Calu3 (cell line): ENCODE measurements at regions not wholly inside any gene's neighbourhood (a gene's known extent, or its start where the extent isn't known, plus 50 kb on each side); places are given as distances from the start of the nearest gene placed in this dataset.
"Not testable (repeated sequence)": the region's sequence is repeated elsewhere in the genome, so short reads cannot be mapped to it uniquely, and the experiment has no call there.

Experiments used
- BruUV-seq: library from RNA; stranded (reverse); fragments of 400-500 nt; replicated peaks from 2 replicates; lab custom pipeline; 2021; lab: Mats Ljungman, UMichigan
- CTCF ChIA-PET: fragments of 300-600 bp; sonication (Branson Sonifier 250); formaldehyde crosslinking; loops from one replicate; lab custom pipeline; 2022; ENCODE audit warnings: antibody characterized with exemption; lab: Charles Lee
- DNase-seq: peaks from one replicate; pipeline ENCODE4 v3.0.0; 2022
- H3K27ac Mint-ChIP-seq: one replicate; pipeline ENCODE4 v1.8.0; 2022; ENCODE audit warnings: mixed read lengths; ENCODE audit not compliant: unreplicated experiment
- H3K27me3 Mint-ChIP-seq: one replicate; pipeline ENCODE4 v1.8.0; 2022; ENCODE audit warnings: mixed read lengths; ENCODE audit not compliant: unreplicated experiment
- H3K36me3 Mint-ChIP-seq: one replicate; pipeline ENCODE4 v1.8.0; 2022; ENCODE audit warnings: mild to moderate bottlenecking, moderate library complexity, mixed read lengths; ENCODE audit not compliant: insufficient read depth, unreplicated experiment
- H3K4me1 Mint-ChIP-seq: one replicate; pipeline ENCODE4 v1.8.0; 2022; ENCODE audit warnings: mild to moderate bottlenecking, low read depth, mixed read lengths; ENCODE audit not compliant: unreplicated experiment
- H3K4me3 Mint-ChIP-seq: one replicate; pipeline ENCODE4 v1.8.0; 2022; ENCODE audit warnings: mild to moderate bottlenecking, low read depth, moderate library complexity, mixed read lengths; ENCODE audit not compliant: unreplicated experiment
- H3K9me3 Mint-ChIP-seq: one replicate; pipeline ENCODE4 v1.8.0; 2022; ENCODE audit warnings: low read depth, mixed read lengths; ENCODE audit not compliant: unreplicated experiment
- intact Hi-C: fragments of 100-400 bp; cut with micrococcal nuclease; formaldehyde crosslinking; loops from one replicate; pipeline ENCODE4 v1.10.0; 2022; ENCODE audit not compliant: unreplicated experiment
- TF ChIP-seq, protein P1 (sequence below): fragments of 200-600 bp; IDR thresholded peaks from one replicate; pipeline ENCODE4 v1.8.0; 2022; ENCODE audit warnings: antibody characterized with exemption; ENCODE audit not compliant: unreplicated experiment

DNA sequence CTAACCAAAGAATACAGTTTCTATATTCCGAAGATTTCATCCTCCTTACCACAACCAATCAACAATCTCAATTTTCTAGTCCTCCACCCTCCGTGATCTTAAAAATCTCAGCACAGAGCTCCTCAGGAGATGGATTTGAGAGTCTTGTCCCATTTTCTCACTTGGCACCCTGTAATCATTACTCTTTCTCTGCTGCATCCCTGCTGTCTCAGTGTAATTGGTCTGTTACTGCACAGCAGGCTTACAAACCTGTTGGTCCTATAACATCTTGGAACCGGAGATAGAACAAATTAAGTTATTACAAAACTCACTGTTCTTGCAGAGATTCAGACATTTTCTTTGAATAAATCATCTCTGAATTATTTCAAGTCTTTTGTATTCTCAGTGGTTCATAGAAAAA is 1227.2 kb downstream of the JRKL start:
- no peak overlapping the region for H3K27ac Mint-ChIP-seq
- peaks cover 8% of the 10 kb centered on the region for H3K9me3 Mint-ChIP-seq
- no peaks in the 10 kb centered on the region for H3K4me1 Mint-ChIP-seq
- H3K4me3 Mint-ChIP-seq, result no peak overlapping the region
- intact Hi-C loops, result no loop called here
- no TSS peak for BruUV-seq
- no peak for DNase-seq
- H3K36me3 Mint-ChIP-seq, result no peaks in the 10 kb centered on the region
- TF ChIP-seq, protein P1, sequence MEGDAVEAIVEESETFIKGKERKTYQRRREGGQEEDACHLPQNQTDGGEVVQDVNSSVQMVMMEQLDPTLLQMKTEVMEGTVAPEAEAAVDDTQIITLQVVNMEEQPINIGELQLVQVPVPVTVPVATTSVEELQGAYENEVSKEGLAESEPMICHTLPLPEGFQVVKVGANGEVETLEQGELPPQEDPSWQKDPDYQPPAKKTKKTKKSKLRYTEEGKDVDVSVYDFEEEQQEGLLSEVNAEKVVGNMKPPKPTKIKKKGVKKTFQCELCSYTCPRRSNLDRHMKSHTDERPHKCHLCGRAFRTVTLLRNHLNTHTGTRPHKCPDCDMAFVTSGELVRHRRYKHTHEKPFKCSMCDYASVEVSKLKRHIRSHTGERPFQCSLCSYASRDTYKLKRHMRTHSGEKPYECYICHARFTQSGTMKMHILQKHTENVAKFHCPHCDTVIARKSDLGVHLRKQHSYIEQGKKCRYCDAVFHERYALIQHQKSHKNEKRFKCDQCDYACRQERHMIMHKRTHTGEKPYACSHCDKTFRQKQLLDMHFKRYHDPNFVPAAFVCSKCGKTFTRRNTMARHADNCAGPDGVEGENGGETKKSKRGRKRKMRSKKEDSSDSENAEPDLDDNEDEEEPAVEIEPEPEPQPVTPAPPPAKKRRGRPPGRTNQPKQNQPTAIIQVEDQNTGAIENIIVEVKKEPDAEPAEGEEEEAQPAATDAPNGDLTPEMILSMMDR, result no peak
- CTCF ChIA-PET, result no interaction called here
- H3K27me3 Mint-ChIP-seq, result no peaks in the 10 kb centered on the region

DNA sequence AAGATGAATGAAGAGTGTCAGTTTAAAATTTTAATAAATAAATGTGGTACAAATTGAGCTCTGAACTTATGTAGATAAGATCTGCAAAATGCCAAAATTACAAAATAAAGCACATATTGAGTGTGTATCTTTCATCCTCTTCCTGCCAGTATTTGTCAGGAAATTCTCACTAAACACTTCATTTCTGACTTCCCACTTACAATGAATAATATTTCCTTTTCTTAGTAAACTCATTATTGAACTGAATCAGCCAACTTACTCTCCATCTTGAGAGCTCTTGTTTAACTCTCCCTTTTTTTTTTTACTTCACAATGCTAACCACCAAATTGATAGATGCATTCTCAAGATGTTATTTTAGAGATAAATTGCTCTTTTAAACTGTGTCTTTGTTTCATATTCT is 1230.2 kb downstream of the JRKL start:
- no peak overlapping the region for H3K4me3 Mint-ChIP-seq
- H3K36me3 Mint-ChIP-seq, result no peaks in the 10 kb centered on the region
- BruUV-seq, result no TSS peak
- H3K4me1 Mint-ChIP-seq, result no peaks in the 10 kb centered on the region
- CTCF ChIA-PET, result no interaction called here
- DNase-seq, result no peak
- intact Hi-C loops, result no loop called here
- H3K9me3 Mint-ChIP-seq, result peaks cover 8% of the 10 kb centered on the region
- no peaks in the 10 kb centered on the region for H3K27me3 Mint-ChIP-seq
- H3K27ac Mint-ChIP-seq, result no peak overlapping the region
- TF ChIP-seq, protein P1, result no peak

DNA sequence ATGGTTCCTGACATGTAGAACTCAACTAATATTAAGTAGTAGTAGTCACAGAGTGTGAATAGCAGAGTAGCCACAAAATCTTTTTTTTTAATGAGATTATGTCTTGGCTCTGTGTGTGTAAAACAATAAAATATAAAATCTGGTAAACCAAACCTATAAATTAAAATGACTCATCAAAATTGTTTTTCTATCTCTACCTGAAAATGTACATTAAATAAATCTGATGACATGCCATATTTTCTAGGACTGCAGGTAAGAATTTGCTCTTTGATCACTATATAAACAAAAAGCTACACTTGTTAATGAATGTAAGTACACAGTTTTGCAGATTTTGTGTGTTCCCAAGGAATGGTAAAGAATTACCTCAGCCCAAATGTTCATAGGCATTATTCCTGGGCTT is 1231.5 kb downstream of the JRKL start:
- no peaks in the 10 kb centered on the region for H3K4me1 Mint-ChIP-seq
- no TSS peak for BruUV-seq
- intact Hi-C loops, result no loop called here
- no peak overlapping the region for H3K27ac Mint-ChIP-seq
- no peak for DNase-seq
- no peak overlapping the region for H3K4me3 Mint-ChIP-seq
- TF ChIP-seq, protein P1, result no peak
- CTCF ChIA-PET, result no interaction called here
- no peaks in the 10 kb centered on the region for H3K27me3 Mint-ChIP-seq
- no peaks in the 10 kb centered on the region for H3K36me3 Mint-ChIP-seq
- peaks cover 3% of the 10 kb centered on the region for H3K9me3 Mint-ChIP-seq

DNA sequence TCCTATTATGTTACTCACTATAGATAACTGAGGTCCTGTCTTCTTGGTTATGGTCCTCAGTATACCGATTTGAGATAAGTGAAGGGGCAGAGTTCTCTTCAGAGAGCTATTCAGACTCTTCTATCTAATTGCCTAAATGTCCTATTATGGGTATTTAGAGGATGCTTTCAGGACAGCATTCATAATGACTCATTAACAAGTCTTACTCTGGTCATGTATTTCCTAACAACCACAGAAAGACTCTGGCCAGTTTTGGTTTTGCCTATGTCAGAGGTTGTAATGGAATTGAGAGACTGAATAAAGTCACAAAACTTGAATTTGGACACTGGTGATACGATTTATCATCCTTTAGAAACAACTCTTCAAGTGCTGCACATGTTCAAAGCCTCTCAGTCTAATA is 1233.0 kb downstream of the JRKL start:
- intact Hi-C loops, result no loop called here
- Mint-ChIP-seq H3K4me1 (no peaks in the 10 kb centered on the region), H3K36me3 (no peaks in the 10 kb centered on the region), H3K27ac (no peak overlapping the region), H3K9me3 (no peaks in the 10 kb centered on the region), H3K27me3 (no peaks in the 10 kb centered on the region), H3K4me3 (no peak overlapping the region)
- TF ChIP-seq, protein P1, result no peak
- no TSS peak for BruUV-seq
- DNase-seq, result no peak
- CTCF ChIA-PET, result no interaction called here

DNA sequence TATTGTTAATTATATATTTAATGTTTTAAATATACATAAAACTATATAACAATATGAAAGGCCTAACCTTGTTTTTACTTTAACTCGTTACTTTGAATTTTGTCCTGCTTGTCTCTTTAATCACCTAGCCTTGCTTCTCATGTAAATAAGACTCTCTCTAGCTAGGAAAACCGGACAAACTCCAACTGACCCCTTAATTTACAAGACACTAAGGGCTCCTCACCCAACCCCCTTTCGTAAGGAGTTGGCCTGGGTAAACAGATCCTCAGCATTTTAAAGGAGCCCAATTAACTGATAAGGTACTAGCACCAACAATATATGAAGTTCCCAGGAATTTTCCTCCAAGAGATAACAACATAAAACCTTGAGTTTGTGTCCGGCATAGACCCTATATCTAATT is 1246.9 kb downstream of the JRKL start:
- CTCF ChIA-PET, H3K4me1 Mint-ChIP-seq, BruUV-seq, H3K36me3 Mint-ChIP-seq, DNase-seq, H3K4me3 Mint-ChIP-seq, H3K9me3 Mint-ChIP-seq, H3K27ac Mint-ChIP-seq, H3K27me3 Mint-ChIP-seq, intact Hi-C loops: not testable (repeated sequence)
